Activated CD8-positive, alpha-beta T cell treated with anti-CD3 and anti-CD28 coated beads for 36 hours (primary cell): ENCODE measurements at regions not wholly inside any gene's neighbourhood (a gene's known extent, or its start where the extent isn't known, plus 50 kb on each side); places are given as distances from the start of the nearest gene placed in this dataset.

ENCODE experiments used
- ATAC-seq: fragments of 200-7000 bp; cut with Tn5 transposase; one replicate; pipeline ENCODE4 v1.10.0; 2021; ENCODE audit warnings: mild to moderate bottlenecking, moderate library complexity
- CTCF ChIA-PET: fragments of 350-600 bp; sonication (Branson Sonifier 250); formaldehyde crosslinking; loops from one replicate; lab custom pipeline; 2021; ENCODE audit warnings: antibody characterized with exemption; lab: Charles Lee
- POLR2A ChIA-PET: fragments of 350-600 bp; sonication (Branson Sonifier 250); formaldehyde crosslinking; loops from one replicate; lab custom pipeline; 2021; ENCODE audit warnings: antibody characterized with exemption; lab: Charles Lee
- DNase-seq: peaks from one replicate; pipeline ENCODE4 v3.0.0-alpha.2; 2020
- H3K27ac Mint-ChIP-seq: one replicate; pipeline ENCODE4 v1.8.0; 2021; ENCODE audit warnings: mild to moderate bottlenecking, mixed read lengths
- H3K27me3 Mint-ChIP-seq: one replicate; pipeline ENCODE4 v1.8.0; 2021; ENCODE audit warnings: mixed read lengths
- H3K36me3 Mint-ChIP-seq: one replicate; pipeline ENCODE4 v1.8.0; 2021; ENCODE audit warnings: low read depth, mixed read lengths
- H3K4me1 Mint-ChIP-seq: one replicate; pipeline ENCODE4 v1.8.0; 2021; ENCODE audit warnings: low read depth, mixed read lengths
- H3K4me3 Mint-ChIP-seq: one replicate; pipeline ENCODE4 v1.8.0; 2021; ENCODE audit warnings: mild to moderate bottlenecking, moderate library complexity, mixed read lengths
- H3K9me3 Mint-ChIP-seq: one replicate; pipeline ENCODE4 v1.8.0; 2021; ENCODE audit warnings: mixed read lengths
- intact Hi-C: fragments of 100-400 bp; cut with micrococcal nuclease; formaldehyde crosslinking; loops from one replicate; pipeline ENCODE4 v1.10.0; 2022
- TF ChIP-seq, protein P1 (sequence below): fragments of 200-600 bp; IDR thresholded peaks from one replicate; pipeline ENCODE4 v1.8.0; 2022; ENCODE audit warnings: antibody characterized with exemption, mild to moderate bottlenecking

DNA sequence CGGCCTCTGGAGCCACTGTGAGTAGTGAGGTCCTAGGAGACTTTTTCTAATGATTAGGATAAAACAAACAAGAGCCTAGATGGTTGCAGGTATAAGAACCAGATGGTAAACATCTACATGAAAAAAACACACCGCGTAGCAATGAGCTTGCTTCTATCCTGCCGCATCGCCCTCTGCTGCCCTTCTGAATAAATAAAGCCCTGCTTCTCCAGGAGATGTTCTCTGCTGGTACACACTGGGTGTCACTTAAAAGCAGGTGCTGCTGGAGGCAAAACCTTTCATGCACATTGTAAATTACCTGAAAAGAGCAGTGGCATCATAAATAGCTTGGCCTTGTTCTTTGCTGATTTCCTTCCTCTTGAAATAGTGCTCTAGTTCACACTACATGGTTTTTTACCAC, 164.4 kb upstream of the TOPAZ1 start:
- H3K27me3 Mint-ChIP-seq = no peaks in the 10 kb centered on the region
- TF ChIP-seq, protein P1, sequence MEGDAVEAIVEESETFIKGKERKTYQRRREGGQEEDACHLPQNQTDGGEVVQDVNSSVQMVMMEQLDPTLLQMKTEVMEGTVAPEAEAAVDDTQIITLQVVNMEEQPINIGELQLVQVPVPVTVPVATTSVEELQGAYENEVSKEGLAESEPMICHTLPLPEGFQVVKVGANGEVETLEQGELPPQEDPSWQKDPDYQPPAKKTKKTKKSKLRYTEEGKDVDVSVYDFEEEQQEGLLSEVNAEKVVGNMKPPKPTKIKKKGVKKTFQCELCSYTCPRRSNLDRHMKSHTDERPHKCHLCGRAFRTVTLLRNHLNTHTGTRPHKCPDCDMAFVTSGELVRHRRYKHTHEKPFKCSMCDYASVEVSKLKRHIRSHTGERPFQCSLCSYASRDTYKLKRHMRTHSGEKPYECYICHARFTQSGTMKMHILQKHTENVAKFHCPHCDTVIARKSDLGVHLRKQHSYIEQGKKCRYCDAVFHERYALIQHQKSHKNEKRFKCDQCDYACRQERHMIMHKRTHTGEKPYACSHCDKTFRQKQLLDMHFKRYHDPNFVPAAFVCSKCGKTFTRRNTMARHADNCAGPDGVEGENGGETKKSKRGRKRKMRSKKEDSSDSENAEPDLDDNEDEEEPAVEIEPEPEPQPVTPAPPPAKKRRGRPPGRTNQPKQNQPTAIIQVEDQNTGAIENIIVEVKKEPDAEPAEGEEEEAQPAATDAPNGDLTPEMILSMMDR = no peak
- H3K4me1 Mint-ChIP-seq = no peaks in the 10 kb centered on the region
- DNase-seq (peak; percentile 6), ATAC-seq (no peak)
- no peaks in the 10 kb centered on the region for H3K36me3 Mint-ChIP-seq
- CTCF ChIA-PET = no interaction called here
- H3K4me3 Mint-ChIP-seq = no peak overlapping the region
- no peak overlapping the region for H3K27ac Mint-ChIP-seq
- intact Hi-C loops = no loop called here
- no peaks in the 10 kb centered on the region for H3K9me3 Mint-ChIP-seq
- POLR2A ChIA-PET = no interaction called here

DNA sequence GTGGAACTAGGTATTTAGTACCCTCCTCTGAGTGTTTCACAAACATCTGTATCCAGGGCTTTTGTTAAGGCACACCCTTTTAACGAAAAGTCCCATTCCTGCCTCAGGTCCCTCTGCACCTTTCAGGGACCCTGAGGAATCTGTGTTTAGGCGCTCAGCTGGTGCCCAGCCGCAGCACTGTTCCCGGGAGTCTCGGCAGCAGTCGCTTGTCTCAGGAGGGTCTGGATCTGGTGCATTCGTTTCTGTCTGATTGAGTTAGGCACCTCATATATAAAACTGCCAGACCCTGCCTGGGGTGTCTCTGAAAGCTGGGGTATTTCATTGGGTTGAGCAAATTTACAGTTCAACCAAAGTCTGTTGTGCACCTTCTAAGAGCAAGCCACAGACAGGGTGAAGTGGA, 162.8 kb upstream of the TOPAZ1 start:
- H3K27ac Mint-ChIP-seq = no peak overlapping the region
- no peaks in the 10 kb centered on the region for H3K36me3 Mint-ChIP-seq
- no peaks in the 10 kb centered on the region for H3K27me3 Mint-ChIP-seq
- TF ChIP-seq, protein P1 = no peak
- no peaks in the 10 kb centered on the region for H3K4me1 Mint-ChIP-seq
- no peaks in the 10 kb centered on the region for H3K9me3 Mint-ChIP-seq
- H3K4me3 Mint-ChIP-seq = no peak overlapping the region
- ChIA-PET POLR2A (no interaction called here), CTCF (no interaction called here)
- no peak for DNase-seq
- intact Hi-C loops = no loop called here
- ATAC-seq = no peak

DNA sequence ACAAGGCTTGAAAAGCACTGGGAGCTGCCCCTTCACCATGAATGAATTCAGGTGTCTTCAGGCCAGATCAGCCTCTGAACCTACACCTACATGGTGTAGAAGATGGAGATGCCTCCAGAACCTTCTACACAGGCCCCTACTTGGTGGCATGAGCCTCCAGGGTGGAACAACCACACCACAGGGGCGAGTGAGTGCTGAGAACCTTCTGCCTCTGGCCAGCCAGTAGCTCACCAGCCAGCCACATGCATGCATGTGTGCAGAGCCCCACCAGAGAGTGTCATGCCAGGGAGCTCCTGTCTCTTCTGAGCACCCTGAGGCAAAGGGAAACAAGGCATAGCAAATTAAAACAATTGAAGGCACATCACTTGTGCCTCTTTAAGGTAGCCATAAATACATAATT, 161.8 kb upstream of the TOPAZ1 start:
- ATAC-seq (no peak), DNase-seq (no peak)
- Mint-ChIP-seq H3K4me1 (no peaks in the 10 kb centered on the region), H3K9me3 (no peaks in the 10 kb centered on the region), H3K27ac (no peak overlapping the region), H3K4me3 (no peak overlapping the region), H3K36me3 (no peaks in the 10 kb centered on the region), H3K27me3 (no peaks in the 10 kb centered on the region)
- CTCF ChIA-PET = no interaction called here
- TF ChIP-seq, protein P1 = no peak
- POLR2A ChIA-PET = interaction anchor here (0.6 kb wide), 1 partner anchor 1308 kb away, joined by 3 read pairs; no protein-coding TSS in a partner anchor
- intact Hi-C loops = no loop called here

DNA sequence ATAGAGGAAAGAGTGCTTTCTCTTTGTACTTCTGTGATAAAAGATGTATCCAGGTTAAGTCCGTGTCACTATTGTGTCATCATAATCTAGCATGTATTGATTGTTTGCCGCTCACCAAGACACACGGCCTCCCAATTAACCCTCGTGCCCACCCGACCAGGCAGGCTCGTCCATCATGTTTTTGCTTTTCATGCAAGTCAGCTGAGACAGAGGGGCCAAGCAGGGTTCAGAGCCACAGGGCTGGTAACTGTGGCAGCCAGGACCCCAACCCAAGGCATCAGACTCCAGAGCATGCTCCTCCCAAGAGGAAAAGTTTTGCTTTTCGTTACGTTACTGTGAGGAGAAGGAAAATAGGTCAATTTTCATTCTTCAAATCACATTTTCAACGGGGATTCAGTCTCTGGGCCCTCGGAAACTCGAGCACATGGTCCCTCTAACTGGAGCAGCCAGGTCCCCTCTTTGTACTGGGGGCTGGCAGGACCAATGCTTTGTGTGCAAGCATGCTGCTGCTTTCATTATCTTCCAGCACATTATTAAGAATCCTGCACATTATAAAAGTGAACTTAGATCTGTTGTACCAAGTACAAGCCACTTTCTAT, 161.1 kb upstream of the TOPAZ1 start:
- ChIA-PET POLR2A (interaction anchor here (0.6 kb wide), 1 partner anchor 1307 kb away, joined by 3 read pairs; no protein-coding TSS in a partner anchor), CTCF (no interaction called here)
- H3K4me1 Mint-ChIP-seq = no peaks in the 10 kb centered on the region
- intact Hi-C loops = no loop called here
- no peak for ATAC-seq
- no peak for DNase-seq
- TF ChIP-seq, protein P1 = no peak
- no peaks in the 10 kb centered on the region for H3K36me3 Mint-ChIP-seq
- no peak overlapping the region for H3K4me3 Mint-ChIP-seq
- H3K27ac Mint-ChIP-seq = no peak overlapping the region
- no peaks in the 10 kb centered on the region for H3K27me3 Mint-ChIP-seq
- H3K9me3 Mint-ChIP-seq = no peaks in the 10 kb centered on the region

DNA sequence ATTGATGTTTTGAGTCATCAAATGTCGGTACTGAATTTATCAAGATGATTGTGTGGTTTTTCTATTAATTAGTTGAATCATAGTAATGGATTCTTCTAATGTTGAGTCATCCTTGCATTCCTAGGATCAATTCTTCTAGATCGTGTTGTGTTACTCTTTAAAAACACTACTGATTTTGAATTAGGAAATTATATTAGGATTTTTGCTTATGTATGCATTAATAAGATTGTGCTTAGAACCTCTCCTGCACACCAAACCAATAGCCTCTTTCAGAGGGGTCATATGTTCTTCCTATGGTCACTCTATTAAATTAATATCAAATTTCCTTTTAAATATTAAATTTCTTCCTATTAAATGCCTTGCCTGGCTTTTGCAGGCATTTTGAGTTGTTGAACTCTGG, 151.7 kb upstream of the TOPAZ1 start:
- Mint-ChIP-seq H3K4me3 (no peak overlapping the region), H3K27ac (no peak overlapping the region), H3K27me3 (peaks cover 32% of the 10 kb centered on the region), H3K9me3 (no peaks in the 10 kb centered on the region), H3K36me3 (no peaks in the 10 kb centered on the region), H3K4me1 (peaks cover 9% of the 10 kb centered on the region)
- TF ChIP-seq, protein P1 = no peak
- intact Hi-C loops = no loop called here
- no peak for ATAC-seq
- CTCF ChIA-PET = no interaction called here
- POLR2A ChIA-PET = no interaction called here
- no peak for DNase-seq
